Tibial nerve (tissue), 4 donors: ENCODE measurements at regions not wholly inside any gene's neighbourhood (a gene's known extent, or its start where the extent isn't known, plus 50 kb on each side); places are given as distances from the start of the nearest gene placed in this dataset.

ENCODE experiments used
- DNase-seq, 2 donors: peaks; one replicate each; pipeline ENCODE4 v3.0.0-alpha.2; 2019; ENCODE audit warnings: low spot score in 2 of 2
- H3K27ac ChIP-seq, 4 donors: fragments of 200-600 bp; sonication (generic) in 3 of 4; one replicate each; pipeline ENCODE4 v1.5.1; 2017 to 2019; ENCODE audit warnings: mild to moderate bottlenecking in 1 of 4
- H3K27me3 ChIP-seq, 2 donors: fragments of 200-600 bp; sonication (generic) in 1 of 2; one replicate each; pipeline versions ENCODE4 v1.5.1 to v1.6.0; 2017 to 2019
- H3K36me3 ChIP-seq, 3 donors: fragments of 200-600 bp; sonication (generic); one replicate each; pipeline ENCODE4 v1.5.1; 2018 to 2019
- H3K4me1 ChIP-seq, 4 donors: fragments of 200-600 bp; sonication (generic) in 3 of 4; one replicate each; pipeline ENCODE4 v1.5.1; 2017 to 2019
- H3K4me3 ChIP-seq, 4 donors: fragments of 200-600 bp; sonication (generic) in 3 of 4; one replicate each; pipeline ENCODE4 v1.5.1; 2017 to 2019; ENCODE audit warnings: mild to moderate bottlenecking in 1 of 4, moderate library complexity in 1 of 4
- H3K9me3 ChIP-seq, 4 donors: fragments of 200-600 bp; sonication (generic) in 3 of 4; one replicate each; pipeline ENCODE4 v1.5.1; 2017 to 2019
- EP300 ChIP-seq, 2 donors: sonication (generic); formaldehyde crosslinking; IDR thresholded peaks; one replicate each; pipeline ENCODE4 v1.6.1; 2017; ENCODE audit warnings: antibody characterized with exemption in 2 of 2, mild to moderate bottlenecking in 1 of 2
- POLR2A ChIP-seq, 2 donors: fragments of 450-650 bp; IDR thresholded peaks; one replicate each; pipeline ENCODE4 v1.6.1; 2017; ENCODE audit warnings: antibody characterized with exemption in 2 of 2, mild to moderate bottlenecking in 2 of 2, moderate library complexity in 2 of 2
- WGBS, 2 donors: methylation state at CpG; one replicate each; pipeline ENCODE4 v1.1.5; 2018; 5-methylcytosine and 5-hydroxymethylcytosine counted together
- TF ChIP-seq, protein P1 (sequence below), 5 experiments: fragments of 200-600 bp in 3 of 5; fragments of 450-650 bp in 2 of 5; sonication (generic) in 3 of 5; IDR thresholded peaks; one replicate each; pipeline ENCODE4 v1.5.1; 2016 to 2019; ENCODE audit warnings: antibody characterized with exemption in 5 of 5, mild to moderate bottlenecking in 3 of 5, moderate library complexity in 2 of 5

DNA sequence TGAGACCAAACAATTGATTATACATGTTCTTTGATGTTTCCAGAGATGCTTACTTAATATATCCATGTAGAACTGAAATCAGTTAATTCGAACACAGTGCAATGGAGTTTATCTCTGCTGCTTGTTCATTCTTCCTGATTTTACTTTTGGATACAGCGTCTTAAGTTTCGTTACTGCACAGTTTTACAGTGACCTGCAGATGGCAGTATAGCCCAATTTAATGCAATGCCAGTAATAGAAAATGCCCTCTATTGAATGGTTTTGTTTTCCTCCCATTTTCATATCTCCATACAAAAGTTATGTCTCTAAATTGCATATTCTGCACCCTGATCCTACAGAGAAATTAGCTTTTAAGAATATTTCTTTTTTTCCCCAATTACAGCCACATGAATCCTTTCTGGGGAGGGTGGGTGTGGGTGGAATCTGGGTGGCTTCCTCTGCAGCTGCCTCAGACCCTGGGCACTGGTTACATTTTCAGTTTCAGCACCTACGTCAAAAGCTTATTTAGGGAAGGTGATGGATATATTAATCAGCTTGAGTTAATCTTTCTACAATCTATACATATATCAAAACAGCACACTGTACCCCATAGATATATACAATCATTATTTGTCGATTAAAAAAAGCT lies 101.1 kb upstream of the DCD start:
- H3K27ac ChIP-seq = no peak overlapping the region
- no peaks in the 10 kb centered on the region for H3K4me1 ChIP-seq
- no peaks in the 10 kb centered on the region for H3K9me3 ChIP-seq
- peak in 1 of 2 donors; percentile 17 for DNase-seq
- TF ChIP-seq, protein P1, sequence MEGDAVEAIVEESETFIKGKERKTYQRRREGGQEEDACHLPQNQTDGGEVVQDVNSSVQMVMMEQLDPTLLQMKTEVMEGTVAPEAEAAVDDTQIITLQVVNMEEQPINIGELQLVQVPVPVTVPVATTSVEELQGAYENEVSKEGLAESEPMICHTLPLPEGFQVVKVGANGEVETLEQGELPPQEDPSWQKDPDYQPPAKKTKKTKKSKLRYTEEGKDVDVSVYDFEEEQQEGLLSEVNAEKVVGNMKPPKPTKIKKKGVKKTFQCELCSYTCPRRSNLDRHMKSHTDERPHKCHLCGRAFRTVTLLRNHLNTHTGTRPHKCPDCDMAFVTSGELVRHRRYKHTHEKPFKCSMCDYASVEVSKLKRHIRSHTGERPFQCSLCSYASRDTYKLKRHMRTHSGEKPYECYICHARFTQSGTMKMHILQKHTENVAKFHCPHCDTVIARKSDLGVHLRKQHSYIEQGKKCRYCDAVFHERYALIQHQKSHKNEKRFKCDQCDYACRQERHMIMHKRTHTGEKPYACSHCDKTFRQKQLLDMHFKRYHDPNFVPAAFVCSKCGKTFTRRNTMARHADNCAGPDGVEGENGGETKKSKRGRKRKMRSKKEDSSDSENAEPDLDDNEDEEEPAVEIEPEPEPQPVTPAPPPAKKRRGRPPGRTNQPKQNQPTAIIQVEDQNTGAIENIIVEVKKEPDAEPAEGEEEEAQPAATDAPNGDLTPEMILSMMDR (IDR thresholded peaks at IDR 0.05) = peak; percentile 62 to 72 (median 67)
- TF ChIP-seq POLR2A (IDR thresholded peaks at IDR 0.05) = no peak
- H3K27me3 ChIP-seq = no peaks in the 10 kb centered on the region
- no peaks in the 10 kb centered on the region for H3K36me3 ChIP-seq
- no peak overlapping the region for H3K4me3 ChIP-seq
- WGBS, 2 donors = 26% methylated on average over 5 of the region's 5 CpGs

DNA sequence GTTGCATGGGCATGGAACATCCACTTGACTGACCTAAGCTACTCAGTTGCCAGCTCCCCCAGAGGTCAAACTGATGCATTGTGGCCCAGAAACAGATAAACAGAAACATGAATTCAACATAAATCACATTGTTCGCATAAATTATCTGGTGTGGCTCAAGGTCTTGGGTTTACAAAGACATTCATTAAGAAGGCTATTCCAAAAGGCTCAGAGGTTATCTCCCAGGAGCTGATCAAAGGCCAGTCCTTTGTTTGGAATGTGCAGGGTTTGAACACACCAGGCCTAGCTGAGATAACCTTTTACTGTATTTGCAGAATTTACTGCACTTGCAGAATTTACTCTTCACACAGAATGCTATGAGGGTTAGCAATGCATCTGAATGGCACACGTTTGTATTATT lies 96.4 kb upstream of the DCD start:
- H3K9me3 ChIP-seq = no peaks in the 10 kb centered on the region
- H3K27ac ChIP-seq = no peak overlapping the region
- no peaks in the 10 kb centered on the region for H3K36me3 ChIP-seq
- DNase-seq = no peak
- 45 to 62% methylated on average over 2 of the region's 2 CpGs for WGBS, 2 donors
- no peaks in the 10 kb centered on the region for H3K4me1 ChIP-seq
- no peaks in the 10 kb centered on the region for H3K27me3 ChIP-seq
- no peak overlapping the region for H3K4me3 ChIP-seq
- TF ChIP-seq EP300 (IDR thresholded peaks at IDR 0.05) (no peak), POLR2A (IDR thresholded peaks at IDR 0.05) (no peak)
- TF ChIP-seq, protein P1 (IDR thresholded peaks at IDR 0.05) = no peak

DNA sequence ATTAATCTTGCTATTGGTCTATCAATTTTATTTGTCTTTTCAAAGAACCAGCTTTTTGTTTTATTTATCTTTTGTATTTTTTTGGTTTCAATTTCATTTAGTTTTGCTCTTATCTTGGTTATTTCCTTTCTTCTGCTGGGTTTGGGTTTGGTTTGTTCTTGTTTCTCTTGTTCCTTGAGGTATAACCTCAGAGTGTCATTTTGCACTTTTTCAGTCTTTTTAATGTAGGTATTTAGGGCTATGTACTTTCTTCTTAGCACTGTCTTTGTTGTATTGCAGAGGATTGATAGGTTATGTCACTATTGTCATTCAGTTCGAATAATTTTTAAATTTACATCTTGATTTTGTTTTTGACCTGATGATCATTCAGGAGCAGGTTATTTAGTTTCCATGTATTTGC lies 92.7 kb upstream of the DCD start:
- Histone ChIP-seq H3K4me1 (no peaks in the 10 kb centered on the region), H3K27me3 (no peaks in the 10 kb centered on the region), H3K36me3 (no peaks in the 10 kb centered on the region), H3K27ac (no peak overlapping the region), H3K4me3 (no peak overlapping the region), H3K9me3 (no peaks in the 10 kb centered on the region)
- TF ChIP-seq POLR2A (IDR thresholded peaks at IDR 0.05) = no peak
- TF ChIP-seq, protein P1 (IDR thresholded peaks at IDR 0.05) = no peak
- no peak for TF ChIP-seq EP300 (IDR thresholded peaks at IDR 0.05)
- DNase-seq = no peak
- WGBS, 2 donors = 83 to 88% methylated on average over 1 of the region's 1 CpG

DNA sequence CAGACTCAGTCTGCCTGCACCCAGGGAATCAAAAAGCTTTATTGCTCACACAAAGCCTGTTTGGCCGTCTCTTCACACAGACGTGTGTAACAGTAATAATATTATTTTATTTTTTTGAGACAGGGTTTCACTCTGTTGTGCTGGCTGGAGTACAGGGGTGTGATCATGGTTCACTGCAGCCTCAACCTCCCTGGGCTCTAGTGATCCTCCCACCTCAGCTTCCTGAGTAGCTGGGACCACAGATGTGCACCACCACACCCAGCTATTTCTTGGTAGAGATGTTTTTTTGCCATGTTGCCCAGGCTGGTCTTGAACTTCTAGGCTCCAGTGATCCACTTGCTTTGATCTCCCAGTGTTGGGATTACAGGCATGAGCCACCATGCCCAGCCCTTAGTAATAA lies 88.4 kb upstream of the DCD start:
- TF ChIP-seq, protein P1 (IDR thresholded peaks at IDR 0.05) = no peak
- TF ChIP-seq POLR2A (IDR thresholded peaks at IDR 0.05) = no peak
- no peak for TF ChIP-seq EP300 (IDR thresholded peaks at IDR 0.05)
- 57 to 59% methylated on average over 2 of the region's 2 CpGs for WGBS, 2 donors

DNA sequence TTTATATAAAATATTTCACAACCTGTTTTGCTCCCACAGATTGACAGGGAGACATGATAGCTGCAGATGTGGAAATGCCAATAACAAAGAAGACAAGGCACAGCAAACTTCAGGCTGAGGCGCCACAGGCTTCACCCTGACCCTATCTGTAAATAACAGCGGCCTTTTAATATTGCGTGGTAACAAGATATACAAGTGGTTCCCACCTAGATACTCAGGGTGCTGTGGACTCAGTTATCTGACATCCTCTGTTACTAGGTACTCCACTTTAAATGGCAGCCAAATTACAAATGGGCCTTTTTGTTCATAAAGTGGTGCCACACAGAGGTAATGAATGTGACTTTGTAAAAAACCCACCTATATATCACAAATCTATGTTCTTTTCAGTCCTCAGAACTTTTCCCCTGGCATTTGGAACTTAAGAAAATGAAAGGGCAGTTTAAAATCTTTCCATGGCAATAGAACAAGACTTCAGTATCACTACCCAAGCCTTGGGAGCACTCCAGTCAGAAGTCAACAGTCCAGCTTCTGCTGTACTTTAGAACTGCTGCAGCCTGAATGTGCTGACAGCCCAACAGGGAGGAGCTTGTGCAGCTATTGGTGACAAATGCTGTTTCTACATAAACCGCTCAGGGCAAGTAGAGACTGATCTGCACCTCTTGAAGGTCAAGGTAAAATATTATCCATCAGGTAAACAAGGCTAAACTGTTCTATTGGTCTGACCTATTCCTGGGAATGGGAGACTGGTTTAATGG lies 86.2 kb upstream of the DCD start:
- Histone ChIP-seq H3K9me3 (no peaks in the 10 kb centered on the region), H3K4me3 (no peak overlapping the region), H3K4me1 (no peaks in the 10 kb centered on the region), H3K27me3 (no peaks in the 10 kb centered on the region), H3K36me3 (no peaks in the 10 kb centered on the region), H3K27ac (no peak overlapping the region)
- TF ChIP-seq, protein P1 (IDR thresholded peaks at IDR 0.05) = no peak
- TF ChIP-seq POLR2A (IDR thresholded peaks at IDR 0.05) (no peak), EP300 (IDR thresholded peaks at IDR 0.05) (no peak)
- WGBS, 2 donors = 91 to 92% methylated on average over 4 of the region's 4 CpGs
- DNase-seq = no peak

More for the DNA sequence above, 88.4 kb upstream of the DCD start:
- Histone ChIP-seq H3K4me1 (no peaks in the 10 kb centered on the region), H3K9me3 (no peaks in the 10 kb centered on the region), H3K27me3 (no peaks in the 10 kb centered on the region), H3K27ac (no peak overlapping the region), H3K4me3 (no peak overlapping the region), H3K36me3 (no peaks in the 10 kb centered on the region)
- no peak for DNase-seq
